ENCODE measurements at regions not wholly inside any gene's neighbourhood (a gene's known extent, or its start where the extent isn't known, plus 50 kb on each side); places are given as distances from the start of the nearest gene placed in this dataset.

DNA sequence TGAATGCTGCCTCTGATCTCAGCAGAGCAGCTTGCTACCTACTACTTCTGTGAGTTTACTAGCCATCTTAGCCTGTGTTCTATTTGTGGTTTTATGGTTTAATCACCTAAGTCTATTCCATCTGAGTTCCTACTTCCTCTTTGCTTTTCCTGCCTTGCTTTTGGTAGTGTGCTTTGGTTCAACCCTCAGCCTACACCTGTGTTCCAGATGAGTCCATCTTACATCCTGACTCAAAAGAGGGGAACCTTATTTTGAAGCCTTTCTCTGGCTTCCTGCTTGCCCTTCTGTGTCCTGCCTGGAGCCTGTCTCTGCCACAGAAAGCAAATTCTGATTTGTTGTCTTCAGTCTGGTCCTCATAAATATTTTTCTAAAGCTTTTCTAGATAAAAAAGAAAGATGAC, 530.3 kb upstream of the MEX3C start:
- DNase-seq (ENCODE audit: low read depth) = no peak

- DNase-seq (ENCODE audit: low read depth) = no peak
These were observed 533.6 kb upstream of the MEX3C start for GRCh38 chr18:51731070-51731469.

DNA sequence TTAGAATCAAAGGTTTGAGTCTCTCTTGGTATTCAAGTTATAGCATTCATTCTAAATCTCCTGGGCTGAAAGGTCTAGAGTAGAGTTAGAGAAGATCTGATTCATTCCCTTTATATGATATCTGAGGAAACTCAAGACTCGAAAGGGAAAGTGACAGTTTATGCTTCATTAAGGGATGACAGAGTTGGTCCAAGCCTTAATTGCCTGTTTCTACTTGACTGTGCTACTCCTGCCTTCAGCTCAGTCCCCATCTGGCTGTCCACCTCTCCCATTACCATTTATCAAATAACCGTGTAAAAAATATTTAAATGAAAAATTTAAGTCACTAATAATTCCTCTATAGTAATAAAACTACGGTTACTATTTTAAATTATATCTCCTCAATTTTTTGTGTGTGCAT, 537.1 kb upstream of the MEX3C start:
- DNase-seq (ENCODE audit: low read depth) = no peak

DNA sequence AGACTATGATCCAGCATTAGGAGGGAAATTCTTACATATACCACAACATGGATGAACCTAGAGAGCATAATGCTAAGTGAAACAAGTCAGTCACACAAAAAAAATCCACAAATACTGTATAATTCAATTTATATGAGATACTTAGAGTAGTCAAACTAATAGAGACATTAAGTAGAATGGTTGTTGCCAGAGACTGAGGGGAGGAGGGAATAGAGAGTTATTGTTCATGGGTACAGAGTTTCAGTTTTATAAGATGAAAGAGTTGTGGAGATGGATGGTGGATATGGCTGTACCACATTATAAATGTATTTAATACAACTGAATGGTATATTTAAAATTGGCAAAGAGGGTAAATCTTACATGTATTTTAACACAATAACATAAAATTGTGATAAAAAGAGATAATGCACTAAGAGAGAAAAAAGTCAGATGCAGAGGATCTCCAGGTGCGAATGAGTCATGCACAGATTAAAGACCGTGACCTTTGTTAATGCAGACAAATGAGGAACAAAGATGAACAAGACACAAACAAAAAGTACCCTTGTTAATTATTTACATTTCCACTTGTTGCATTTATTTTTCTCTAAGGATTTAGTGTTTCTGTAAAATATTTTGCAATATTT, 541.7 kb upstream of the MEX3C start:
- no peak for DNase-seq (ENCODE audit: low read depth)

DNA sequence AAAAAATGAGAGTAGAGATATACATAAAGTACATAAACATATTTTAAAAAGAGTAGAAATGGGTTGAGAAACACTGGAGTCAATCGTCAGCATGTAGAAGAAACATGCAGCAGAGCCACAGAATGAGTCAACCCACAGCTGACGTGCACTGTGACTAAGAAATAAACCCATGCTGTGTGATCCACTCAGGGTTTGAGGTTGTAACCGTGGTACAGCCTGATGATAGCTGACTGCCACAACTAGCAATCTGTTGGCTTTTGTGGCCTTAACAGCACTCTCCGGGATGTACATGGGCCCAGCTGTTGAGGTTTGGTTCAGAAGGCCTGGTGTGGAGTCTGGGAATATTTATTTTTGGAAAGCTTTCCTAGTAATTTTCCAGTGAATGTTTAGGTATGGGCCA, 554.4 kb upstream of the MEX3C start:
- DNase-seq (ENCODE audit: low read depth) = no peak

DNA sequence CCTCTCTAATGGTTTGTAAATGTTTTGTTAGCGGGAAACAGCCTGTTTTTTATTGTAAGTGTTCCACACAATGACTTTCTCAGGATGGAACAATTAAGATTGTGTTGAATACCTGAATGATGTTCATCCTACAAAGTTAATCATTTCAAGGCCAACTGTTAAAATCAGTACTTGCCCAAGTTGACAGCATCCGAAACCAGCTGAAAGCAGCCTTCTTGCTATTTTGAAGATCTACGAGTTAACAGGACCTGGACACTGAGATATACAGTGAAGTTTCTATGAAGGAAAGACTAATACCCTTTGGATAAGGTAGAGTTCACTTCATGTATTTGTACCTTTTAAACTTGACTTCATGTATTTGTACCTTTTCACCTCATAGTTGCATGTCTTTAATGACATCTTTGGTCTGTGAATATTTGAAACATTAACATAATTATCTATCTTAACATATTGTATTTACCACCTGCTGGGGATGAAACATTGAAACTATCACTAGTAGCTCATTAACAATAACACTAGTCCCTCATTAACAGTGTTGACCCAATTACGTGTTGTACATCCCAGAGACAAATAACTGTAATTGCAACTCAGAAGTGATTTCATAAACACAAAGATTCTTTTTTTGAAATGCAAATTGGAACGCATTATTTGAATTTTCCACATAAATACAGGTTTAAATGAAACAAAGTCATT, 556.0 kb upstream of the MEX3C start:
- no peak for DNase-seq (ENCODE audit: low read depth)

DNA sequence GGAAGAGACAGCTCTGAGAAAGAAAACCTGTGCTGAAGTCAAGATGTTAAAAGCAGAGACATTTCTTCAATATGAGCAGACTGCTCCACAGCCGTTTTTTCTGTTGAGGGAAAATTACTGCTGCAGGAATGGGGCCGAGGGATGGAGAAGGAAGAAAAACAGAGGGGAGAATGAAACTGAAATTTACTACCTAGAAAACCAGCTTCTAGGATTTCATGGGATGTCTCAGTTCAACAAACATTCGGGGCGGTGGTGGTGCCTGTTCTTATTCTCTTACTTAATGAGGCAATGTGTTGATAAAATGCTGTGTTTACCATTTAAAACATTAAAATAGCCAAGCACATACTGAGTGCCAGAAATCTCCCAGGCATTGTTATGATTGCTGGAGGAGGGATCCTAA, 557.1 kb upstream of the MEX3C start:
- DNase-seq (ENCODE audit: low read depth) = no peak

DNA sequence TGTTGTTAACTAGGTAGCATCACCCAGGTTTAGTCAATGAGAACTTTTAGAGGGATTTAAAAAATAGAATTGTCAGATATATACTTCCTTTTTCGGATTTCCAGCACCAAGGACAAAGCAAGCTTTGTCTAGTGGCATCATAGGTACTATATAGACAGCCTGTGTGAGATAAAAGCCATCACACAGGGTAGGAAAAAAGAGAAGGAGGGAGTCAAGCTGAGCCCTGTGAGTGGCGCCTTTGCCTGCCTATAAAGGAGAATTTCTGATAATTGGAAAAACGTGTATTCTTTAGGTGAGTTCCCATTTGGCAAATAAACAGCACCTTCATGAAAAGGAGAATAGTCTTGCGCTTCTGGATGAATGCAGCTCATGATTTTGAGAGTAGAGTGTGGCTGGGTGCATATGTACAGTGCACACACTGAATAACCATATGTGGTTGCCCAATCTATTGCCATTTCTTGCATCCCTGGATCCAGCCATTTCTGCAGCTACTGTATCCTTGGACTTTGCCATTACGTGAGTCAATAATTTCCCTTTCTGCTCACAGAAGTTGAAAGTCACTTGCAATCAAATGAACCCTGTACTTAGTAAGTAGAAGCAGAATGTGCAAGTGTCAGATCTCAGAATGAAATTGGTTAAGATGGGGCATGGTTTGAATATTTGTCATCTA, 559.9 kb upstream of the MEX3C start:
- DNase-seq (ENCODE audit: low read depth) = no peak

GRCh38 chr18:51762373-51762772, 564.9 kb upstream of the MEX3C start:
- DNase-seq (ENCODE audit: low read depth) = no peak

- no peak for DNase-seq (ENCODE audit: low read depth)
These were observed 568.3 kb upstream of the MEX3C start for GRCh38 chr18:51765606-51766360.

GRCh38 chr18:51767293-51767692, 569.8 kb upstream of the MEX3C start:
- no peak for DNase-seq (ENCODE audit: low read depth)

GRCh38 chr18:51778115-51778514, 561.9 kb upstream of the DCC start:
- DNase-seq (ENCODE audit: low read depth) = no peak

DNA sequence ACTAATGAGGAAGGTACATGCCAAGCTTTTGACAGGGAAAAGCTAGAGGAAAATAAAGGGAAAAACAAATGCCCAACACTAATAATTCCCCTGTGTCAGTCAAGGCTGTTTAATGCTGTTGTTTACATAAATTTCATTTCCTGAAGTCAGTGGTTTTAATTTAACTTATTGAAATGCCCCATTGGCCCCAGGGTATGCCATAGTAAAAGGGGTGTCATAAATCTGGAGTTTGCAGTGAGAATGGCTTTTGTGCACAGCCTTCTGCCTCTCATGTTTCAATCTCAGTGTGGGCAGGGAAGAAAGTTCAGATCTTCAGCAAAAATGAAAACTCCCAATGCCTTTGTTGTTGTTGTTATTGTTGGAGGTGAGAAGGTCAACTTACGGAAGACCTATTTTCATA, 550.1 kb upstream of the DCC start:
- no peak for DNase-seq (ENCODE audit: low read depth)

DNA sequence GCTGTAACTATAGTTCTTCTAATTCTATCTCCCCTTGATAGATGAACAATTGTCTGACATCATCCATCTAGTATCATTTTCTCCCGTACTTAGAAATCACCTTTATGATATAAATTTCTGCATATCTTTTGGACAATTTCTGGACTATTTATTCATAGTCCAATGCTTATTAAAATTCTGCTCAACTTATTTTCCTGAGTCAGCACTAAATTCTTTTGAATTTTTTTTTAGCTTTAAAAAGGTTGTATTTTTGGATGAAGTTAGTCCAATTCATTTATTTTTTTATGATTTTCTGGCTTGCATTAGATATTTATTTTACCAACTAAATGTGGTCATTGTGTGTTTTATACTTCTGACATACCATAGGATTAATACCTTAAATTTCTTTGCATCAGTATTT, 538.5 kb upstream of the DCC start:
- DNase-seq (ENCODE audit: low read depth) = no peak

DNA sequence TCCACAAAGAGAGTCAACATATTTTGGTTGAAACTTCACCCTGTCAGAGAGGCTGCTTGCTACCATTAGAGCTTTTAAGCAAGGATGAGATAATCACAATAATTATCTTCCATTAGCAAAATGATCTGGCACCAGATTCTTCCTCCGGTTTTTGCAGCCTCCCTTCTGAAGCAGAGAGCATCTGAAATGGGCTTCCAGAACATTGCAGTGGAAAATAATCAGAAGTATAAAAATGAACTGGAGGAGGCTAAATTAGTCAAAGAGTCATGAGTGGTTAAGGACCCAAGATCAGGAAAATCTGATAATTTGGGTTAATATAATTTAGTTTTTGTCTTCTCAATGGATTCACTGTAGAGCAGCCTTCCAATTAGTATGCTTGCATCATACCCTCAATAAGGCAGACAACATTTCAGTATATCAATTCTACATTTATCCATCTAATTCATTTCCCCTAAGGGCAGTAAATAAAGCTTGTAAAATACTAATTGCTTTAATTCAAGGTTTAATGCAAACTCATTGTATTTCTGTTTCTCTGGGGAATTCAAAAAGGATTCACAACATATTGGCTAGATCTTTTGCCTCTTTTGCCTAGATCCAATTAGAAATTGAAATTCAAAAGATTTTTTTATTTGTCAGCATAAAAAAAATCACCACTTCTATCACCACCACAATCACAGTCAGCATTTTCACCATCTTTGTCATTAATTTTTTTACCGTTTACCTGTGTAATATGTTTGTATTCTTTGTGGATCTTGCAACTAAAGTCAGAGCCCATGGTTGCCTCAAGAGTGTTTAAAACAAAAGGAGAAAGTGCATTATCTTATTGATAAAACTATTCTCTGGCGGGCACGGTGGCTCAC, 537.2 kb upstream of the DCC start:
- no peak for DNase-seq (ENCODE audit: low read depth)

DNA sequence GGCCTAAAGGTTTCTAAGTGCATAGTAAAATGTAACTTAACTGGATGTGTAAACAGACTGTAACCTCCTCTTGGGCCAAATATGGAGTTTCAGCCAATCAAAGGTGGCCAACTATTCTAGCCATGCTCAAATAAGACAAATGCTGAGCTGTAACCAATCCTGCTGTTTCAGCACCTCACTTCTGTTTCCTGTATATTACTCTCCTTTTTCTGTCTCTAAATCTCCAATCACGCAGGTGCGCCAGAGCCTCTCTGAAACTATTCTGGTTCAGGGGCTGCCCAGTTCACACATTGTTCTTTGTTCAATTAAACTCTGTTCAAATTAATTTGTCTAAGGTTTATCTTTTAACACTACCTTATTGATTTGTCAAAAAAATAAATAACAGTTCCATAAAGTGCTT, 532.7 kb upstream of the DCC start:
- DNase-seq (ENCODE audit: low read depth) = no peak

- no peak for DNase-seq (ENCODE audit: low read depth)
These were observed 528.1 kb upstream of the DCC start for GRCh38 chr18:51811883-51812282.

- no peak for DNase-seq (ENCODE audit: low read depth)
These were observed 526.3 kb upstream of the DCC start for GRCh38 chr18:51813740-51814139.

DNA sequence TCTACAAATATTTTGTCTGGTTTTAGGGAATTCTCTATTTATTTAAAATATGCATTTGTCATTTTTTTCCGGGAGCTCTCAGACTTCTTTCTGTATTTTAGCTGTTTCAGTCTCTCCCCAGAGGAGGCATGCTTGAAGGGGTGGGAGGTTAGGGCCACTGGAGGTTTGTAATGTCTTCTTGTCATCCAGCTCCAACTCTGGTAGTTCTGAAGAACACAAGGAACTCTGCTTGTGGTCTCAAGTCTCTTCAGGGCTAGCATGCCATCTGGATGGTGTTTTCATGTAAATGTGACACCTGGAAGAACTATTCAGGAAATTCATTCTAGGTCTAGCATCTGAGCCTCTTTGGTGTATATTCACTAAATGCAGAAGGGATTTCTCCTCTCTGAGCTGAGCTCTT, 518.4 kb upstream of the DCC start:
- no peak for DNase-seq (ENCODE audit: low read depth)

GRCh38 chr18:51824746-51825145, 515.3 kb upstream of the DCC start:
- DNase-seq (ENCODE audit: low read depth) = no peak

DNA sequence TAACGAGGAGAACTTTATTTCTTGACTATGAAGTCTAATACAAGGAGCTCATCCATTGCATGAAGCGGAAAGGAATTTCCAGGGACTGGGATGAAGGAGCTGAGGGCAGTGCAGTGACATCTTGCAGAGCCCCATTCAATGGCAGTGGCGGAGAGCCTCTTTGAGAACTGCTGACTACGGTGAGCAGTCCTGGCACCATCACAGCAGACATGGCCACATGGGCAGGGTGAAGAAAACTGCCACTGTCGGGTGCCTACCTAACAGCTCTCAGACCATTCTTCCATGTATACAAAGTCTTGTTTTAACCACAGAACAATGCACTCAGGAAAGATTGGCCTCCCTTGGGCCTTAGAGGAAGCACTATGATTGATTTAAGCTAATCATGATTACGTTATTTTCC, 506.1 kb upstream of the DCC start:
- no peak for DNase-seq (ENCODE audit: low read depth)

- DNase-seq (ENCODE audit: low read depth) = no peak
These were observed 491.3 kb upstream of the DCC start for GRCh38 chr18:51848702-51849101.
